Activated CD4-positive, alpha-beta T cell treated with anti-CD3 and anti-CD28 coated beads, Interleukin-2, amount 10 ng/mL, durations not matched to agents 24 days and 14 days (primary cell): ENCODE measurements at regions not wholly inside any gene's neighbourhood (a gene's known extent, or its start where the extent isn't known, plus 50 kb on each side); places are given as distances from the start of the nearest gene placed in this dataset.

Source experiments
- DNase-seq: peaks from one replicate; pipeline ENCODE4 v3.0.0; 2022
- H3K27ac Mint-ChIP-seq: one replicate; pipeline ENCODE4 v1.8.0; 2022; ENCODE audit warnings: mild to moderate bottlenecking, mixed read lengths
- H3K27me3 Mint-ChIP-seq: one replicate; pipeline ENCODE4 v1.8.0; 2022; ENCODE audit warnings: mixed read lengths
- H3K36me3 Mint-ChIP-seq: one replicate; pipeline ENCODE4 v1.8.0; 2022; ENCODE audit warnings: low read depth, mild to moderate bottlenecking, mixed read lengths
- H3K4me1 Mint-ChIP-seq: one replicate; pipeline ENCODE4 v1.8.0; 2021; ENCODE audit warnings: mixed read lengths
- H3K4me3 Mint-ChIP-seq: one replicate; pipeline ENCODE4 v1.8.0; 2022; ENCODE audit warnings: mild to moderate bottlenecking, moderate library complexity, mixed read lengths
- H3K9me3 Mint-ChIP-seq: one replicate; pipeline ENCODE4 v1.8.0; 2021; ENCODE audit warnings: mixed read lengths
- intact Hi-C: fragments of 100-400 bp; cut with micrococcal nuclease; formaldehyde crosslinking; loops from one replicate; pipeline ENCODE4 v1.15.1; 2023

DNA sequence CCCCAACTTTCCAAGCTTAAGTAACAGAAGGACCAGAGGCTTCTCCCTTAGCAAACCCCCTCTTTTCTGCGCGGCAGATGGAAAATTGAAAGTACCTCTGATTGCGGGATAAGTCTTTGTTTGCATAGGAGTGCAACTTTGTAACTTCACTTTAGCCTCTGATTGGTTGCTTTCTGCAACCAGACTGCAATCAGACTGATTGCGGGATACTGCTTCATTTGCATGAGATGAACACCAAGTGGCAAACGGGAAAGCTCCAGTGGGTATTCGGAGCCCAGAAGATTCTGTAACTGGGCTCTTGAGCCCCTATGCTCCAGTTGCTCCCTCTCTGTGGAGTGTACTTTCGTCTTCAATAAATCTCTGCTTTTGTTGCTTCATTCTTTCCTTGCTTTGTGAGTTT lies 260.6 kb downstream of the BAMBI start:
- Mint-ChIP-seq H3K27me3 (peaks cover 2% of the 10 kb centered on the region), H3K36me3 (no peaks in the 10 kb centered on the region), H3K4me1 (no peaks in the 10 kb centered on the region), H3K9me3 (no peaks in the 10 kb centered on the region), H3K27ac (no peak overlapping the region), H3K4me3 (no peak overlapping the region)
- intact Hi-C loops, result no loop called here
- no peak for DNase-seq

DNA sequence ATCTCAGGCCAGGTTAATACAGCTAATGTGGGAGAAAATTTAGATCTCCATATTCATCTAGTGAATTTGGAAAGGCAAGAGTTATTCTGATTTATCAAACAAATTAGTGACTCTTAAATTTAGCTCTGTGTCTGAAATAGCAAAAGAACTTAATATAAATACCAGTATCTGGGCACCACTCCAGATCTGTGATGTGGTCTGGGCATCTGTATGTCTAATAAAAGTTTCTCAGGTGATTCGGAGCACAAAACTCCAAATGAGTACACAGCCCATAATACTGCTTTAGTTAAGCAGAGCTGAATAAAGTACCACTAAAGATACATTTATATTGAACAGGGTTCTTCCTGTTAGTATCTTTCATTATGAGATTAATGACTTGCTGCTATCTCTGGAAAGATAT lies 261.4 kb downstream of the BAMBI start:
- Mint-ChIP-seq H3K27me3 (peaks cover 2% of the 10 kb centered on the region), H3K27ac (no peak overlapping the region), H3K4me3 (no peak overlapping the region), H3K36me3 (no peaks in the 10 kb centered on the region), H3K9me3 (no peaks in the 10 kb centered on the region), H3K4me1 (no peaks in the 10 kb centered on the region)
- intact Hi-C loops, result no loop called here
- DNase-seq, result no peak

DNA sequence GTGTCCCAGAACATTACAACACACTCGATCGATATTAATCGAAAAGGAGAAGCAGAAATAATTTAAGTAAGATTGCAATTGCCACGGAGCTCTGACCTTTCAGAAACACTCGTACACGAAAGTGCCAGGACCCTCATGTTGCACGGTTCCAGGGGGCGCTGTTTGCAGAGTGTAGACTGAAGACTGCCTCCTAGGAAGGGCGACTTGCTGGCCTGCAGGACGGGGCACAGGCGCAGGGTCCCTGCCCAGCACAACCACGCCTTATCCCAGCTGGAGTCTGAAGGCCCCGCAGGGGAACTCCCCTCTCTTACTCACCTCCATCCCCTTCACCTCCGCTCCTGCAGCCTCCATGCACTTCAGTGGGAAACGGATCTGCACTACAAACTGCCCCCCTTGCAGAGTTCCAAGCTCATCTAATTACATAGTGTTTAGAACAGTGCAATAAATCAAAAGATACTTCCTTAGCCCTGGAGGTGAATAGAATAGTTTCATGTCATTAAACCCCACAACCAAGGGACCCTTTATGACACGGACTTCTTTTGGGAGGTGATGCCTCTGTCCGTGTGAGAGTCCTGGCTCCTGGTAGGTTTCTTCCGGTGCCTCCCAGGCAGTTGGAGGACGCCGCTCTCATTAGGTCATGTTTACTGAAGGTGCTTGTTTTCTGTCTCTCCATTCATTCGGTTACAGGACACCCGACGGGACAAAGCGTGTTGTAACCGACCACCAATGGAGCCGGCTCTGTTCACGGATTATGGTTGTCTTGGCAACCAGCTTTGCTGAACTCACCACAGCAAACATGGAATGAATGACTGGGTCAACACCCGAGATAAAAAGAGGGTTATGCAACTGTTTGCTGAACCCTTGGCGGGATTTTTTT lies 262.2 kb downstream of the BAMBI start:
- Mint-ChIP-seq H3K4me1 (no peaks in the 10 kb centered on the region), H3K4me3 (no peak overlapping the region), H3K36me3 (no peaks in the 10 kb centered on the region), H3K27ac (no peak overlapping the region), H3K9me3 (no peaks in the 10 kb centered on the region), H3K27me3 (peaks cover 2% of the 10 kb centered on the region)
- no peak for DNase-seq
- intact Hi-C loops, result no loop called here

DNA sequence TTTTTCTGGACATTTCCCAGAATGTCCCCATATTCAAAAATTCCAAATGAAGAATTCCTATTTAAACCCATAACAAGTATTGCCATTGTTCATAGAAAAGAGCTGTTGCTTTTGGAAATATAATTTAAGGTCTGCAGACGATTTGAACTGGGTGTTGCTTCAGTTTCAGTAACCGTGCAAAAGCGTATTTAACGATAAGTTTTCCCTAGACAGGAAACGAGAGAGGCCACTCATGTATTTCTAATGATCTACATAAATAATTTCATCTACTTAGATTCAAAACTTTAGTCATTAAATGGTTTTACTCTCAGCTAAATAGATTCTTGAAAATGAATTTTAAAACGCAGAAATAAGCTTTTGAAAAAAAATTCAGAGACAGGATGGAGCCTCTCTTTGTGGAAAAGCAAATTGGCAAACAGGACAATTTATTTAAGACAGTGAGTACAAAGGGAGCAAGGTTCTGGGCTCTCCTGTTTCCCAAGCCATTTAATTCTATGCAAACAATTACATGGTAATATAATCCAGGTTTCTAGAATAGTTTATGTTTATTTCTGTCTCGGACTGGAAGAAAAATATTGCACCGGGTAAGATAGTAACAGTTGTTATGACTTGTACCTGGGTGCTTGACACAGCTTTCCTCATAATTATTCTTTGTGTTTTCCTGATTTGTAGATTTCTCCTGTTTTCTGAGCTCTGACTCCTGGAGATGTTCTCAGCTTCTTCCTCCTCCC lies 263.0 kb downstream of the BAMBI start:
- Mint-ChIP-seq H3K9me3 (no peaks in the 10 kb centered on the region), H3K27ac (no peak overlapping the region), H3K36me3 (no peaks in the 10 kb centered on the region), H3K4me3 (no peak overlapping the region), H3K4me1 (no peaks in the 10 kb centered on the region), H3K27me3 (peaks cover 2% of the 10 kb centered on the region)
- no peak for DNase-seq
- intact Hi-C loops, result no loop called here

DNA sequence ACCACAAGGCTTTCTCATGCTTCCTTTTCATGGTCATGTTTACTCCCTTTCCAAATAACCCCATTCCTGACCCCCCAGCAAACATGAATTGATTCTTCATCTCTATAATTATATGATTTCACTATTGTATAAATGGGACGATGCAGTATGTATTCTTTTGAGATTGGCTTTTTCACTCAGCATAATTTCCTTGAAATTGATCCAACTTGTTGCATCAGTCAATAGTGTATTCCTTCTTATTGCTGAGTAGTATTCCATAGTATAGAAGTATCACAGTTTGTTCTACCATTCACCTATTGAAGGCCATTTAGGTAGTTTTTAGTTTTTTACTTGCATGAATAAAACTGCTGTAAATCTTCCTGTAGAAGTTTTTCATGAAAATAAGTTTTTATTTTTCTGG lies 264.7 kb downstream of the BAMBI start:
- DNase-seq, result no peak
- H3K27me3 Mint-ChIP-seq, result peaks cover 4% of the 10 kb centered on the region
- no peaks in the 10 kb centered on the region for H3K4me1 Mint-ChIP-seq
- no peak overlapping the region for H3K4me3 Mint-ChIP-seq
- no peaks in the 10 kb centered on the region for H3K9me3 Mint-ChIP-seq
- no peak overlapping the region for H3K27ac Mint-ChIP-seq
- intact Hi-C loops, result no loop called here
- H3K36me3 Mint-ChIP-seq, result no peaks in the 10 kb centered on the region

DNA sequence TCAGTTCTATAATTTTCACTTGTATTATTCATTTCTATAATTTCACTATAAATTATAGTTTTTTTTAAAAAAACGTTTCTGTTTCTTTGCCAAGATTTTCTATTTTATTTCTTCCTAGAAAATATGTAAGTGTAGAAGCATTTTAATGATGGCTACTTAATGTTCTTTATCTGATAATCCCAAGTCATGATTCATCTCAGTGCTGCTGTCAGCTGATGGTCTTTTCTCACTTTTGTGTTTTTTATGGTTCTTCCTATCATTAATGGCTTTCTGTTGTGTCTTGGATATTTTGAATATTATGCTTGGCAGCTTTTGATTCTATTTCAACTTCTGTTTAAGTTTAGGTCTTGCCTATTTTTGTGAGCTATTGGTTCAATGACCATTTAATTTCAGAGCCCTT lies 268.6 kb downstream of the BAMBI start:
- Mint-ChIP-seq H3K27ac (no peak overlapping the region), H3K36me3 (no peaks in the 10 kb centered on the region), H3K27me3 (peaks cover 3% of the 10 kb centered on the region), H3K9me3 (no peaks in the 10 kb centered on the region), H3K4me1 (no peaks in the 10 kb centered on the region), H3K4me3 (no peak overlapping the region)
- DNase-seq, result no peak
- intact Hi-C loops, result no loop called here

DNA sequence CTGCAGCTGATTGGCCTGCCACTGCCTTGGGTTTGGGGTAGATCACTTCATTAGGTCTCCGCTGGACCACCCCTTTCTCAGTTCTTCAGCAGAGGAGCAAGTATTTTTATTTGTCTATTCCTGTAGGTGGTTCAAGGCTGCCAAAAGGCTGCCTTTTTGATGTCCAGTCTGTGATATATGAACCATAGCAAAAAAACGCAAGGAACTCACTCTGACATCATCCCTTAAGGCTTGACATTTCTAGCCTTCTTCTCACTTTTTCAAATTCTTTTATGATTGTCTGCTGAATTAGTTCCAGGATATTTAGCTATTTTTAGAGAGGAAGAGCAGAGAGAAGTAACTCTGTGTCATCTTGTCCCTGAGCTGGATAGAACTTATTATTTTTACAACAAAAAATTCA lies 269.2 kb downstream of the BAMBI start:
- H3K4me1 Mint-ChIP-seq, result no peaks in the 10 kb centered on the region
- peaks cover 3% of the 10 kb centered on the region for H3K27me3 Mint-ChIP-seq
- no peak overlapping the region for H3K27ac Mint-ChIP-seq
- intact Hi-C loops, result no loop called here
- H3K4me3 Mint-ChIP-seq, result no peak overlapping the region
- H3K9me3 Mint-ChIP-seq, result no peaks in the 10 kb centered on the region
- no peaks in the 10 kb centered on the region for H3K36me3 Mint-ChIP-seq
- no peak for DNase-seq

DNA sequence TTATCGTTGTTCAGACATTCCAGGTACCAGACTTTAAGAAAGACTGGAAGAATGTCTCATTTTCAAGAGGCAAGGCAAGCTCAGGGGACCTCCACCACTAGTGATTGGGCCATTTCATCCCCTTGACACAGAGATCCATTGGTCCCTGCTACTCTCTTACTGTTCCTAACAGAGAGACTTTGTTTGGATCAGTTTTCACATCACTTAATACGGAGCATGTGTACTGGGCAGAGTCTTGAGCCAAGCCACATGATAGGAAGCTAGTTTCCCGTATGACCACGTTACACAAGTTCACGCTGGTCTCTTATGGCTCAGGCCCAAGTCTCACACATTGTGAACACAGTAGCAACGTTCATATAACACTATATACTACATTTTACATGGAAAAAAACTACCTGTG lies 269.9 kb downstream of the BAMBI start:
- intact Hi-C loops, result no loop called here
- no peaks in the 10 kb centered on the region for H3K9me3 Mint-ChIP-seq
- H3K27me3 Mint-ChIP-seq, result peaks cover 4% of the 10 kb centered on the region
- DNase-seq, result no peak
- no peak overlapping the region for H3K4me3 Mint-ChIP-seq
- no peak overlapping the region for H3K27ac Mint-ChIP-seq
- H3K4me1 Mint-ChIP-seq, result no peaks in the 10 kb centered on the region
- no peaks in the 10 kb centered on the region for H3K36me3 Mint-ChIP-seq

DNA sequence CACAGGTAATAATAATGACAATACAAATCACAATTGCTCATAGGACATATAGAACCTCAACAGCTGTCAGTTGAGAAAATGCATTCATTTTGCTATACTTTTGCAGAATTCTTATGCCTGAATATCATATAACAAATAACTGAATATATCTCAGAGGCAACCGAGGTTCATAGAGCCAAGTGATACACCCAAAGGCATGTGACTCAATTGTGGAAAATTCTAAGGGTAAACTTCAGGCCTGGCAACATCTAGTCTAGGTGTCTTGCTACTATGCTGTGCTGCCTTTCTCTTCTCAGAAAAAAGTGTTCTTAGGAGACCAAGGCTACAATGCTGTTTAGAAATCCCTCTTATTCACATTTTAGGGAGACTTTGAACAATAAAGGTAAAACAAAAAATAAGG lies 270.7 kb downstream of the BAMBI start:
- Mint-ChIP-seq H3K4me3 (no peak overlapping the region), H3K4me1 (no peaks in the 10 kb centered on the region), H3K27me3 (peaks cover 5% of the 10 kb centered on the region), H3K36me3 (no peaks in the 10 kb centered on the region), H3K27ac (no peak overlapping the region), H3K9me3 (no peaks in the 10 kb centered on the region)
- intact Hi-C loops, result no loop called here
- no peak for DNase-seq

DNA sequence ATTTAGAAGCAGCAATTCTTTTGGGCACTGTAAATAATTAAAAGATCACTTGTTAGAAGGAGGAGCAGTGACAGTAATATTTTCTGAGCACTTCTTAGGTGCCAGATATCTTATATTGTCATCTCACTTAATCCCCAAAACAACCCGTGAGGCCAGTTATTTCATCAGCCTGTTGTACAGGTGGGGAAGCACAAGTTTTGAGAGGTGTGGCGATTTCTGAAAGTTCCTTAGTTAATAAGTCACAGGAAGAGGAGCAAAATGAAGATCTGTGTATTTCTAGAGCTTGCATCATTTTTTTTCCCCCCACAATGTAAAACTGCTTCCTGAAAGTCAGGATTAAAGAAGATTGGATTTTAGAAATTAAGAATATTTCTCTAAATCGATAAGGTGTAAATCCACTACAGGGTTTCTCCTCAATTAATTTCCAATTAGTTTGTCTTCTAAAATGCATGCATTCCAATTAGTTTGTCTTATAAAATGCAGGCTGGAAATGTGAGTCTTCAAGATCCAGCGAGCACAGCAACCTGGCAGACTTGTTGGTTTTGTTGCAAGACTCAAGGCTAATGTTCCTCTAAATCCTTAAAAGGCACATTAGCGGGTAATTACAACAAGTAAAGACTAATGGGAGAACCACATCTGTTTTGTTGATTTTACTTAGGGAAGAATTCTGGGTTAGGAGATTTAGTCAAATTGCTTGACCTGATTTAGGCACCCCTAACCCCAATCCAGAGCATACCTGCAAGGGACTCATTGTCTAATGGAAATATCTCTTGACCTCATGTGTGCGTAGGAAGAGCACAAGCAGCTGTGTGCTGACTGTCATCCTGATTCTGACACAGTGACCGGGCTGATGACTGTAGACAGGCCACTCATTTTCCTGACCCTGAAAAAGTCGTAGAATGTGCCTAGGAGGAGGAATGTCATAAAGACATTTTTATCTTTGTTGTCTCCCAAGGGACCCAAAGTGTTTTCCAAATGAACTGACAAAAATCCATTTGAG lies 272.0 kb downstream of the BAMBI start:
- Mint-ChIP-seq H3K4me3 (no peak overlapping the region), H3K4me1 (no peaks in the 10 kb centered on the region), H3K36me3 (no peaks in the 10 kb centered on the region), H3K9me3 (no peaks in the 10 kb centered on the region), H3K27me3 (peaks cover 6% of the 10 kb centered on the region), H3K27ac (no peak overlapping the region)
- no peak for DNase-seq
- intact Hi-C loops, result no loop called here

DNA sequence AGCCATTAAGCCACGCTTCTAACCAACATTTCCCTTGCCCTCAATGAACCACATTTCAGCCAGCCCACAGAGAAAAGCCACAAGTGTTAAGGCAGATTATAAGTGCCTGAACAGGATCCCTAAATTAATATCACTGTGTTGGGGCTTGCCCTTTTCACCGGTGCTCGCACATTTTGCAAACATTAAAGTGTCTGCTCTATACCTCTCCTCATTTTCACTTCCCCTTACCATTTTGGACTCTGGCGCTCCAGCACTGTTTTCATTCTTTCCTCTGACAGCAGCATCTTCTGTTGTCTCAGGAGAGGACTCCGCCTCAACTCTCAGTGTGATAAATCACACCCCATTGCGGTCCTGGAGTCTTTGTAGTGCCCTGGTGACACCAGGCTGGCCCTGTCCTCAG lies 274.2 kb downstream of the BAMBI start:
- Mint-ChIP-seq H3K27me3 (peaks cover 7% of the 10 kb centered on the region), H3K4me1 (no peaks in the 10 kb centered on the region), H3K27ac (no peak overlapping the region), H3K36me3 (no peaks in the 10 kb centered on the region), H3K4me3 (no peak overlapping the region), H3K9me3 (no peaks in the 10 kb centered on the region)
- no peak for DNase-seq
- intact Hi-C loops, result no loop called here

DNA sequence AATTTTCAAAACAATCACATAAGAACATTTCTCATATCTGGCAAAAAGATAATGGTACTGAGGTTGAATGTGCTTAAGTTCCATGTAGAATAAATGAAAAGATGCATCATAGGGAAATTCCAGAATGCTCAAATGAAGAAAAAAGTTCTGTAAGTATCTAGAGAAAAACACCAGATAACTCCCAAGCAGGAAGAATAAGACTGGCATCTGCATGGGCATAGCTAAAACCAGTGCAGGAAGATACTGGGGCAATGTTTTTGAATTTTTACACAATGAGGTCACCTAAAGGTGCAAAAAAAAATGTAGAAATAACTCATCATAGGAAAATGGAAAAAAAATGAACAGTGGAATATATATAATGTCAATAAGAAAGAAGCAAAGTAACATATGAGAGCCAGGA lies 275.2 kb downstream of the BAMBI start:
- Mint-ChIP-seq H3K27ac (no peak overlapping the region), H3K4me3 (no peak overlapping the region), H3K4me1 (no peaks in the 10 kb centered on the region), H3K27me3 (peaks cover 4% of the 10 kb centered on the region), H3K9me3 (no peaks in the 10 kb centered on the region), H3K36me3 (no peaks in the 10 kb centered on the region)
- DNase-seq, result no peak
- intact Hi-C loops, result no loop called here

DNA sequence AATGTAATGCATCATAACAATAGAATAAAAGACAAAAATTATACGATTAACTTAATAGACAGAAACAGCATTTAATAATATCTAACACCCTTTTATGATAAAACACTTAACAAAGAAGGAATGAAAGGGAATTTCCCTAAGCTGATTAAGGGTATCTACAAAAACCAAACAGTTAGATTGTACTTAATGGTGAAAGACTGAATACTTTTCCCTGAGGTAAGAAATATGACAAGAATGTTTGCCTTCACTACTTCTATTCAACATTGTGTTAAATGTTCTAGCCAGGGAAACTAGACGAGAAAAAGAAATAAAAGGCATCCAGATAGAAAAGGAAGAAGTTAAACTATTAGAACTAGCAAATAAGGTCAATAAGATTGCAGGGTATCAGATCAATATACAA lies 276.9 kb downstream of the BAMBI start:
- intact Hi-C loops, result no loop called here
- no peaks in the 10 kb centered on the region for H3K9me3 Mint-ChIP-seq
- no peak for DNase-seq
- H3K36me3 Mint-ChIP-seq, result no peaks in the 10 kb centered on the region
- peaks cover 4% of the 10 kb centered on the region for H3K27me3 Mint-ChIP-seq
- no peak overlapping the region for H3K27ac Mint-ChIP-seq
- H3K4me1 Mint-ChIP-seq, result no peaks in the 10 kb centered on the region
- H3K4me3 Mint-ChIP-seq, result no peak overlapping the region

DNA sequence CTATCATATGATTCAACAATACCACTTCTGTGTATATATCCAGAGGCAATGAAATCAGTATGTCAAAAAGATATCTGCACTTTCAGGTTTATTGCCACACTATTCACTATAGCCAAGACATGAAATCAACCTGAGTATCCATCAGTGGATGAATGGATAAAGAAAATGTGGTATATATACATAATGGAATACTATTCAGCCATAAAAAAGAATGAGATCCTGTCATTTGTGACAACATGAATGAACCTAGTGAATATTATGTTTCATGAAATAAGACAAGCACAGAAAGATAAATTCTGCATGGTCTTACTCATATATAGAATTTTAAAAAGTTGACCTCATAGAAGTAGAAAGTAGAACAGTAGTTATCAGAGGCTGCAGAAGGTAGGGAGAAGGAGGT lies 281.1 kb downstream of the BAMBI start:
- H3K4me3 Mint-ChIP-seq, result no peak overlapping the region
- no peaks in the 10 kb centered on the region for H3K9me3 Mint-ChIP-seq
- no peak for DNase-seq
- H3K4me1 Mint-ChIP-seq, result no peaks in the 10 kb centered on the region
- peaks cover 2% of the 10 kb centered on the region for H3K27me3 Mint-ChIP-seq
- intact Hi-C loops, result no loop called here
- H3K36me3 Mint-ChIP-seq, result no peaks in the 10 kb centered on the region
- no peak overlapping the region for H3K27ac Mint-ChIP-seq
